Panc1 (cell line): ENCODE measurements at regions not wholly inside any gene's neighbourhood (a gene's known extent, or its start where the extent isn't known, plus 50 kb on each side); places are given as distances from the start of the nearest gene placed in this dataset.

Experiments
- ATAC-seq: fragments of 200-7000 bp; cut with Tn5 transposase; 2 replicates; pipeline ENCODE4 v1.9.1; 2020; ENCODE audit warnings: mild to moderate bottlenecking, moderate library complexity
- BruUV-seq: library from RNA; stranded (reverse); fragments of 400-500 nt; replicated peaks from 2 replicates; lab custom pipeline; 2021; lab: Mats Ljungman, UMichigan
- CTCF ChIA-PET: fragments of 300-600 bp; sonication (Branson Sonifier 250); formaldehyde crosslinking; loops from one replicate; lab custom pipeline; 2022; ENCODE audit warnings: antibody characterized with exemption; lab: Charles Lee
- POLR2A ChIA-PET: fragments of 300-600 bp; sonication (Branson Sonifier 250); formaldehyde crosslinking; loops from one replicate; lab custom pipeline; 2022; ENCODE audit warnings: antibody characterized with exemption; lab: Charles Lee
- DNase-seq: peaks from one replicate; pipeline ENCODE4 v3.0.0-alpha.2; 2010; ENCODE audit warnings: low read depth, low spot score
- H3K27ac ChIP-seq: 2 replicates; pipeline ENCODE4 v1.5.1; 2011; ENCODE audit warnings: mild to moderate bottlenecking, low read length, inconsistent platforms
- H3K27me3 ChIP-seq: fragments of 200-500 bp; sonication (Bioruptor generic); 2 replicates; pipeline ENCODE4 v1.6.0; 2014; ENCODE audit warnings: low read length, inconsistent platforms; ENCODE audit not compliant: control insufficient read depth, insufficient read depth
- H3K36me3 ChIP-seq: fragments of 200-500 bp; sonication (Bioruptor generic); 2 replicates; pipeline ENCODE4 v1.5.1; 2014; ENCODE audit warnings: inconsistent platforms, mild to moderate bottlenecking, low read length, moderate library complexity; ENCODE audit not compliant: control insufficient read depth, insufficient read depth
- H3K4me1 ChIP-seq: 2 replicates; pipeline ENCODE4 v1.5.1; 2011; ENCODE audit warnings: inconsistent platforms, mild to moderate bottlenecking, low read length, moderate library complexity; ENCODE audit not compliant: control insufficient read depth, insufficient read depth
- H3K4me3 ChIP-seq, 2 experiments: 2 replicates each; pipeline ENCODE4 v1.5.1; 2011 to 2012; ENCODE audit warnings: low read depth in 2 of 2, low read length in 2 of 2, mild to moderate bottlenecking in 2 of 2, inconsistent platforms in 1 of 2, moderate library complexity in 1 of 2
- H3K9me3 ChIP-seq: fragments of 200-500 bp; sonication (Bioruptor generic); 2 replicates; pipeline ENCODE4 v1.5.1; 2014; ENCODE audit warnings: low read depth, mild to moderate bottlenecking, inconsistent platforms, low read length, moderate library complexity; ENCODE audit not compliant: control insufficient read depth, insufficient read depth
- CTCF ChIP-seq: fragments of 450-650 bp; IDR thresholded peaks from 2 replicates; pipeline ENCODE4 v1.5.1; 2017; ENCODE audit warnings: mild to moderate bottlenecking
- POLR2AphosphoS5 ChIP-seq: IDR thresholded peaks from 2 replicates; pipeline ENCODE4 v1.6.1; 2012; ENCODE audit warnings: mild to moderate bottlenecking, low read depth, low read length, moderate library complexity
- REST ChIP-seq, 2 experiments: IDR thresholded peaks; 2 replicates each; pipeline ENCODE4 v1.6.1; 2011 to 2012; ENCODE audit warnings: low read depth in 2 of 2, control low read depth in 1 of 2, low read length in 1 of 2, mild to moderate bottlenecking in 1 of 2, moderate library complexity in 1 of 2; ENCODE audit not compliant: insufficient read depth in 1 of 2
- SIN3A ChIP-seq: IDR thresholded peaks from 2 replicates; pipeline ENCODE4 v1.6.1; 2012; ENCODE audit warnings: low read depth, mild to moderate bottlenecking, low read length, moderate library complexity, borderline replicate concordance; ENCODE audit not compliant: insufficient read depth
- TCF7L2 ChIP-seq: IDR thresholded peaks from 2 replicates; pipeline ENCODE4 v1.6.1; 2011; ENCODE audit warnings: mild to moderate bottlenecking, low read depth, low read length, inconsistent platforms
- in situ Hi-C: cut with HindIII; loops from 2 replicates; pipeline ENCODE4 v1.10.0; 2016; ENCODE audit warnings: low sequenced_read_pairs, low pct_unique_long_range_greater_than_20kb
- intact Hi-C: fragments of 100-400 bp; cut with micrococcal nuclease; formaldehyde crosslinking; loops from one replicate; pipeline ENCODE4 v1.10.0; 2022; ENCODE audit not compliant: unreplicated experiment

DNA sequence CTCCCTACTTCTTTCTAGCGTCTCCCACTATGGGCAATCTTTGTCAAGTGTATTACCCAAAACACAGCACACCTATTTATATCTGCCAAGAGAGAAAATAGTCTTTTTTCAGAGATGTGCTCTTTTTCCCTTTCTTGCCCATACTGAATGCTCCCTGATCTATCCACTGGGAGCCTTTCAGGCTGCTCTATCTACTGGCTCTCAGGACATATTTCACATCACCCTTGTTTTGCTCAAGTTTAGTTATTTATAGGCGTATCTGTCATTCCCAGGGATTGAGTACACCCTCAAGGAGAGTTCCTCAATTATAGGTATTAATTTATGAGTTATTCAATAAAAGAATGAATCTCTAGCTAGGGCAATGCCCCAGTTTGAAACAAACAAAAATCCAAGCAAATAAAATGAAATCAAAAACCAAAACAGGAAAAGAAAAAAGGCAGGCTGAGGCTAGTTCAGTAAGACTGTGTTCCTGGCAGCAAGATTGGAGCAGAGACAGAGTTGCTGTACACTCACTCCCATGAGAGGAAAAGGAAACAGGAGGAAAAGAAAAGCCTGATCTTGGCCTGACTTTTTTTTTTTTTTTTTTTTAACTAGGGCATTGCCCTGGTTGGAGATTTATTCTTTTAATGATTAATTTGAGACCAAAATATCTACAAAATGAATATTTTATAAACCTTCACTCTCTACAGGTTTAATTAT lies 665.9 kb upstream of the PCDH15 start:
- TF ChIP-seq REST (IDR thresholded peaks at IDR 0.05; ENCODE audit: insufficient read depth in 1 of 2, low read depth in 2 of 2, low read length in 1 of 2) (no peak), CTCF (no peak), SIN3A (no peak), POLR2AphosphoS5 (no peak)
- Histone ChIP-seq H3K9me3 (no peaks in the 10 kb centered on the region), H3K27ac (no peak overlapping the region), H3K27me3 (no peaks in the 10 kb centered on the region), H3K4me3 (no peak overlapping the region), H3K4me1 (no peaks in the 10 kb centered on the region), H3K36me3 (no peaks in the 10 kb centered on the region)
- CTCF ChIA-PET, result no interaction called here
- DNase-seq, result no peak
- no TSS peak for BruUV-seq
- no peak for ATAC-seq
- POLR2A ChIA-PET, result no interaction called here
- in situ Hi-C loops, result no loop called here
- intact Hi-C loops, result no loop called here

DNA sequence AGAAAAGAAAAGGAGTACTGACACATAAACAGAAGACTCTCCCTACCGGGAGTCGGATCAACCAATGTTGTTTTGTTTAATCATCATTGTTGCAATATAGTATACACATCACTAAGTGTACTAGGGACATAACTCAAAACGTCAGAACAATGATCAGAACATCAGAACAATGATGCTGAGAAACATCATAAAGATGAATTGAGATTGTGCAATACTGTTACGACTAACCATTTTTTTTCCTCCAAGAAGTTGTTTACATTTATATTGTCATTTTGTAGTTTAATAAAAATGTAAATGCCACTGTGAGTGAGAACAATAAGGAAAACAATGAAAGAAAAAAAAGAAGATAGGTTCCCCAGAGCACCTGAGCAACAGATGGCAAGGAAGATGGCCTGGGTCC lies 663.1 kb upstream of the PCDH15 start:
- H3K36me3 ChIP-seq, result no peaks in the 10 kb centered on the region
- no peaks in the 10 kb centered on the region for H3K9me3 ChIP-seq
- DNase-seq (no peak), ATAC-seq (no peak)
- POLR2A ChIA-PET, result no interaction called here
- H3K27ac ChIP-seq, result no peak overlapping the region
- TF ChIP-seq CTCF (no peak), SIN3A (no peak), REST (IDR thresholded peaks at IDR 0.05; ENCODE audit: insufficient read depth in 1 of 2, low read depth in 2 of 2, low read length in 1 of 2) (no peak), TCF7L2 (no peak), POLR2AphosphoS5 (no peak)
- intact Hi-C loops (no loop called here), in situ Hi-C loops (no loop called here)
- no TSS peak for BruUV-seq
- H3K27me3 ChIP-seq, result no peaks in the 10 kb centered on the region
- no peaks in the 10 kb centered on the region for H3K4me1 ChIP-seq
- CTCF ChIA-PET, result no interaction called here
- H3K4me3 ChIP-seq, result no peak overlapping the region
